WTC11 (cell line): ENCODE measurements at regions not wholly inside any gene's neighbourhood (a gene's known extent, or its start where the extent isn't known, plus 50 kb on each side); places are given as distances from the start of the nearest gene placed in this dataset.

Experiments used
- FOXK1 ChIP-seq: sonication (generic); formaldehyde crosslinking; IDR thresholded peaks from 2 replicates; pipeline ENCODE4 v1.8.0; 2022; ENCODE audit warnings: mild to moderate bottlenecking, moderate library complexity, missing genetic modification reagents
- KAT7 ChIP-seq: sonication (generic); formaldehyde crosslinking; IDR thresholded peaks from 2 replicates; pipeline ENCODE4 v1.8.1; 2023; ENCODE audit warnings: missing genetic modification reagents, mild to moderate bottlenecking, borderline replicate concordance
- RELA ChIP-seq: sonication (generic); formaldehyde crosslinking; IDR thresholded peaks from 2 replicates; pipeline ENCODE4 v1.8.1; 2022; ENCODE audit warnings: missing genetic modification reagents, mild to moderate bottlenecking, borderline replicate concordance
- SP1 ChIP-seq: sonication (generic); formaldehyde crosslinking; conservative IDR thresholded peaks from 2 replicates; pipeline ENCODE4 v1.8.1; 2022; ENCODE audit warnings: missing genetic modification reagents
- ZBTB21 ChIP-seq: sonication (generic); formaldehyde crosslinking; IDR thresholded peaks from 2 replicates; pipeline ENCODE4 v1.8.1; 2023; ENCODE audit warnings: mild to moderate bottlenecking, missing genetic modification reagents, borderline replicate concordance
- ZNF263 ChIP-seq: sonication (generic); formaldehyde crosslinking; IDR thresholded peaks from 2 replicates; pipeline ENCODE4 v1.8.1; 2022; ENCODE audit warnings: low read depth, mild to moderate bottlenecking, moderate library complexity, missing genetic modification reagents
- TF ChIP-seq, protein P1 (sequence below): fragments of 200-600 bp; IDR thresholded peaks from 2 replicates; pipeline ENCODE4 v1.8.0; 2022; ENCODE audit warnings: antibody characterized with exemption
- TF ChIP-seq, protein P2 (sequence below): sonication (generic); formaldehyde crosslinking; conservative IDR thresholded peaks from 2 replicates; pipeline ENCODE4 v1.8.1; 2022; ENCODE audit warnings: mild to moderate bottlenecking, missing genetic modification reagents
- TF ChIP-seq, protein P3 (sequence below): sonication (generic); formaldehyde crosslinking; conservative IDR thresholded peaks from 2 replicates; pipeline ENCODE4 v1.8.1; 2023; ENCODE audit warnings: mild to moderate bottlenecking, low read depth, missing genetic modification reagents, moderate library complexity
- TF ChIP-seq, protein P4 (sequence below): sonication (generic); formaldehyde crosslinking; IDR thresholded peaks from 2 replicates; pipeline ENCODE4 v1.8.0; 2022; ENCODE audit warnings: mild to moderate bottlenecking, missing genetic modification reagents

DNA sequence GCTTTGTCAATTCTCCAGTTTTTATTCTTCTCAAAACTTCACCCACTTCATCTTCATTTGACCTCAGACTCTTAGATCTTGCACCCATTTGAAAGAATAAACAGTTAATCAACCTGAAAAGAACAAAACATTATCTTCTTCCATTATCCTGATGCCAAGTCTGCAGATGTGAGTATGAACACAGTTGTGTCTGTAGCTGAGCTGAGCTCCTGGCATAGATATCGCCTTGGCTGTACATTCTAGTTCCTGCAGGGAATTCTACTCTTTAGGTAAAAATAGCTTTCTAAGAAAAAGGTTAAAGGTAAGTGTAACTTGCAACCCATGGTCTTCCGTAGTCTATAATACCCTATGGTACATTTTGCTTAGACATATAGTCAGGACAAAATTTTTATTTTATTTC, 169.7 kb downstream of the KCNA5 start:
- TF ChIP-seq, protein P1, sequence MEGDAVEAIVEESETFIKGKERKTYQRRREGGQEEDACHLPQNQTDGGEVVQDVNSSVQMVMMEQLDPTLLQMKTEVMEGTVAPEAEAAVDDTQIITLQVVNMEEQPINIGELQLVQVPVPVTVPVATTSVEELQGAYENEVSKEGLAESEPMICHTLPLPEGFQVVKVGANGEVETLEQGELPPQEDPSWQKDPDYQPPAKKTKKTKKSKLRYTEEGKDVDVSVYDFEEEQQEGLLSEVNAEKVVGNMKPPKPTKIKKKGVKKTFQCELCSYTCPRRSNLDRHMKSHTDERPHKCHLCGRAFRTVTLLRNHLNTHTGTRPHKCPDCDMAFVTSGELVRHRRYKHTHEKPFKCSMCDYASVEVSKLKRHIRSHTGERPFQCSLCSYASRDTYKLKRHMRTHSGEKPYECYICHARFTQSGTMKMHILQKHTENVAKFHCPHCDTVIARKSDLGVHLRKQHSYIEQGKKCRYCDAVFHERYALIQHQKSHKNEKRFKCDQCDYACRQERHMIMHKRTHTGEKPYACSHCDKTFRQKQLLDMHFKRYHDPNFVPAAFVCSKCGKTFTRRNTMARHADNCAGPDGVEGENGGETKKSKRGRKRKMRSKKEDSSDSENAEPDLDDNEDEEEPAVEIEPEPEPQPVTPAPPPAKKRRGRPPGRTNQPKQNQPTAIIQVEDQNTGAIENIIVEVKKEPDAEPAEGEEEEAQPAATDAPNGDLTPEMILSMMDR, result no peak
- TF ChIP-seq SP1 (CRISPR knock-in tag) (no peak), KAT7 (no peak), ZNF263 (CRISPR knock-in tag) (no peak), FOXK1 (CRISPR knock-in tag) (no peak), ZBTB21 (CRISPR knock-in tag) (no peak), RELA (CRISPR knock-in tag) (no peak)
- TF ChIP-seq, protein P2, sequence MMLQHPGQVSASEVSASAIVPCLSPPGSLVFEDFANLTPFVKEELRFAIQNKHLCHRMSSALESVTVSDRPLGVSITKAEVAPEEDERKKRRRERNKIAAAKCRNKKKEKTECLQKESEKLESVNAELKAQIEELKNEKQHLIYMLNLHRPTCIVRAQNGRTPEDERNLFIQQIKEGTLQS, result no peak
- TF ChIP-seq, protein P3, sequence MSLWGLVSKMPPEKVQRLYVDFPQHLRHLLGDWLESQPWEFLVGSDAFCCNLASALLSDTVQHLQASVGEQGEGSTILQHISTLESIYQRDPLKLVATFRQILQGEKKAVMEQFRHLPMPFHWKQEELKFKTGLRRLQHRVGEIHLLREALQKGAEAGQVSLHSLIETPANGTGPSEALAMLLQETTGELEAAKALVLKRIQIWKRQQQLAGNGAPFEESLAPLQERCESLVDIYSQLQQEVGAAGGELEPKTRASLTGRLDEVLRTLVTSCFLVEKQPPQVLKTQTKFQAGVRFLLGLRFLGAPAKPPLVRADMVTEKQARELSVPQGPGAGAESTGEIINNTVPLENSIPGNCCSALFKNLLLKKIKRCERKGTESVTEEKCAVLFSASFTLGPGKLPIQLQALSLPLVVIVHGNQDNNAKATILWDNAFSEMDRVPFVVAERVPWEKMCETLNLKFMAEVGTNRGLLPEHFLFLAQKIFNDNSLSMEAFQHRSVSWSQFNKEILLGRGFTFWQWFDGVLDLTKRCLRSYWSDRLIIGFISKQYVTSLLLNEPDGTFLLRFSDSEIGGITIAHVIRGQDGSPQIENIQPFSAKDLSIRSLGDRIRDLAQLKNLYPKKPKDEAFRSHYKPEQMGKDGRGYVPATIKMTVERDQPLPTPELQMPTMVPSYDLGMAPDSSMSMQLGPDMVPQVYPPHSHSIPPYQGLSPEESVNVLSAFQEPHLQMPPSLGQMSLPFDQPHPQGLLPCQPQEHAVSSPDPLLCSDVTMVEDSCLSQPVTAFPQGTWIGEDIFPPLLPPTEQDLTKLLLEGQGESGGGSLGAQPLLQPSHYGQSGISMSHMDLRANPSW (CRISPR knock-in tag), result no peak
- TF ChIP-seq, protein P4, sequence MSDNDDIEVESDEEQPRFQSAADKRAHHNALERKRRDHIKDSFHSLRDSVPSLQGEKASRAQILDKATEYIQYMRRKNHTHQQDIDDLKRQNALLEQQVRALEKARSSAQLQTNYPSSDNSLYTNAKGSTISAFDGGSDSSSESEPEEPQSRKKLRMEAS (CRISPR knock-in tag), result no peak
